RCC 7860 (cell line): ENCODE measurements at regions not wholly inside any gene's neighbourhood (a gene's known extent, or its start where the extent isn't known, plus 50 kb on each side); places are given as distances from the start of the nearest gene placed in this dataset.

Experiments used
- DNase-seq: peaks from one replicate; pipeline ENCODE4 v3.0.0-alpha.2; 2015; ENCODE audit warnings: low spot score
- FAIRE-seq: peaks from 2 replicates; lab custom pipeline; 2012; peaks lifted over from hg19 to GRCh38; lab: Jason Lieb, UNC

DNA sequence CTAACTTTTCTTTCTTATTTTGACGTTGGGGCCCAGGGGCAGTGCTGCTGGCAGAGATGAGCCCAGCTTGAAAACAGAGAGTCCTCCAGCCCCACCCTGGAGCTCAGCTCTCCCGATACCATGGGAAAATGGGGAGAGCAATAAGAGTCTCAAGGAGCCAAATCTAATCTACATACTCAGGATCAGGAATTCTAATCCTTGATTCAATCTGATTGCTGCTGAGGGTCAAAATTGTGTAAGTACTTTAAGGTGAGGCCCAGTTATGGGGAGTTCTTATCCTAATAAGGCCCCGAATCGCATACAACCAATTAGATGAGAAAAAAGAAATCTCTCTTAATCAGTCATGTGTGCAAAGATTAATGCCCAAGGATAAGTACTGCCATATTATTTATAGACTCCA lies 202.9 kb downstream of the FAM76B start:
- DNase-seq (no peak), FAIRE-seq (no peak)

DNA sequence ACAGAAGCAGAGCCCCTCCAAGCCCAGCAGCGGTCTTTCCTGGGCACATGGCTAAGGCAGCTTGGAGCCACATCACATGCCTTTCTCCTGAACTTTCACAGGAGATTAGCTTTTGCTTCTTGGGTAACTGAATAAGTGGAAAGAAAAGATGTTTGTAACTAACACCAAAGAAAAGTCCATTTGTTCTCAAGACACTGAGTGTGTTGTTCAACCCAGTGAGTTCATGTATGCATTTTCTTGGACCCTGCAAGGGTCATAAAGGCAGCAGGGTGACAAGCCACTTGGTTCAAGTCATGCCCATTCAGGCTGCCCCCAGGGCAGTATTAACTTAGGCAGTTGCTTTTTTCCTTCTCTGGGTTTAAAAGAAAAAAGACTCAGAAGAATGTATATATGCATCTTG lies 203.4 kb downstream of the FAM76B start:
- no peak for DNase-seq
- no peak for FAIRE-seq

DNA sequence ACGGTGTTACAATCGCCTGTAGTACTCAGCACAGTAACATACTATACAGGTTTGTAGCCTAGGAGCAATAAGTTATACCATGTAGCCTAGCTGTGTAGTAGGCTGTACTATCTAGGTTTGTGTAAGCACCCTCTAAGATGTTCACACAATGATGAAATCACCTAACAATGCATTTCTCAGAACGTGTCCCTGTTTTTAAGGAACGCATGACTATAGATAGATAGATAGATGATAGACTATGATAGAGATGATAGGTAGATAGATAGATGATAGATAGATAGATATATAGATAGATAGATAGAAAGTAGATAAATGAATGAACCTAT lies 203.9 kb downstream of the FAM76B start:
- no peak for DNase-seq
- no peak for FAIRE-seq

DNA sequence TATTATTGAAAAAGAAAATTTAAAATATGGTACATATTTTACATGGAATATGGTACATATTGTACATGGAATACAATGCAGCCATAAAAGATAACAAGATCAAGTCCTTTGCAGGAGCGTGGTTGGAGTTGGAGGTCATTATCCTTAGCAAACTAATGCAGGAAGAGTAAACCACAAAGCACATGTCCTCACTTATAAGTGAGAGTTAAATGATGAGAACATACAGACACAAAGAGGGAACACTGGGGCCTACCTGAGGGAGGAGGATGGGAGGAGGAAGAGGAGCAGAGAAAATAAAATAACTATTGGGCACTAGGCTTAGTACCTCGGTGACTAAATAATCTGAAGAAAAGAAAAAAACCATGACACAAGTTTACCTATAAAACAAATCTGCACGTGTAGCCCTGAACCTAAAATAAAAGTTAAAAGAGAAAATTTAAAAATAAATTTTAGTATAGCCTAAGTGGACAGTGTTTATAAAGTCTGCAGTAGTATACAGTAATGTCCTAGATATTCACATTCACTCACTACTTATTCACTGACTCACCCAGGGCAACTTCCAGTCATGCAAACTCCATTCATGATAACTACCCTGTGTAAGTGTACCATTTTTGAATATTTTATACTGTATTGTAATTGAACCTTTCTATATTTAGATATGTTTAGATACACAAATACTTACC lies 204.4 kb downstream of the FAM76B start:
- FAIRE-seq (no peak), DNase-seq (no peak)

DNA sequence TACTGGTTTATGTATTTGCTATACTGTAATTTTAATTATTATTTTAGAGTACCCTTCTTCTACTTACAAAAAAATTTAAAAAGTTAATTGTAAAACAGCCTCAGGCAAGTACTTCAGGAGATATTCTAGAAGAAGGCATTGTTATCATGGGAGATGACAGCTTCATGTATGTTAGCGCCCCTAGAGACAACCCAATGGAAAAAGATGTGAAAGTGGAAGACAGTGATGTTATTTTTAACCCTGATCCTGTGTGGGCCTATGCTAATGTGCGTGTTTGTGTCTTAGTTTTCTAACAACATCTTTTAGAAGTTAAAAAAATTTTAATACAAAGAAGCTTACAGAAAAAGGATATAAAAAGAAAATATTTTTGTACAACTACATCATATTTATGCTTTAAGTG lies 205.0 kb downstream of the FAM76B start:
- no peak for DNase-seq
- FAIRE-seq: no peak

DNA sequence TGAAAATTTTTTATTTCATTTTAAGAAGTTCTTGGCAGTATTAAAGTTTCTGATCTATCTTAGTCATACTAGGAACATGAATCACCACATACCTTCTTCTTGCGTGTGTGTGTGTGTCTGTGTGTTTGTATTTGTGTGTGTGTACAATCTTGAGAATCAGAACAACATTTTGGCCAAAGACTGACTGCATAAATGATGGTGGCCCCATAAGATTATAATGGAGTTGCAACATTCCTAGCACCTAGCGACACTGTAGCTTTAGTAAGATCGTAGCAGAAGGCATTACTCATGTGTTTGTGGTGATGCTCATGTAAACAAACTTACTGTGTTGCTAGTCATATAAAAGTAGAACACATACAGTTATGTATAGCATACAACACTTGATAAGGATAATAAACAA lies 205.4 kb downstream of the FAM76B start:
- FAIRE-seq: no peak
- DNase-seq: no peak

DNA sequence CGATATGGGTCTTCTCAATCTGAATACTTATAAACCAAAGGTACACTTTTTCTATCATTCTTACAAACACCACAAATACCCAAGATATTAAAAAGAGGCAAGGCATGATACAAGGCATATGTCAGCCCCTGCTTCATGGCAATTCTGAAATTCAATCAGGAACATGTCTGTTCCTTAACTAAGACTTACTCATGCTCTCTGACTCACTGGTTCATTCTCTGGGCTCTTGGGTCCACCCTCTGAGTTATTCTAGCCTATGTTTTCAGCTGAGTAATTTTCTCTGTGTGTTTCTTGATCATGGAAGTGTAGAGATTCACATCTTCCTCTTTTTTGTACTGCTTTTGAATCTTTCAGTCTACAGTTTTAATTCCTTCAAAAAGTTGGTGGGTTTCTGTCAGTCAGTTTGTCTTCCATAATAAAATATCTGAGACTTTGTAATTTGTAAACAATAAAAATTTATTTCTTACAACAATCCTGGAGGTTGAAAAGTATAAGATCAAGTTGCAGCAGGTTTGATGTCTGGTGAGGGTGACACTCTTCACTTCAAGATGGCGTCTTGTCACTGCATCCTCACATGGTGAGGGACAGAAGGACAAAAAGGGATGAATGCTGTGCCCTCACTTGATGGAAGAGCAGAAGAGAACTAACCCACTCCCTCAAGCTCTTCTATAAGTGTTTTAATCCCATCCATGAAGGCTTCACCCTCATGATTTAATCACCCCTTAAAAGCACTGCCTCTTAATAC lies 211.7 kb downstream of the FAM76B start:
- DNase-seq: no peak
- FAIRE-seq: no peak

DNA sequence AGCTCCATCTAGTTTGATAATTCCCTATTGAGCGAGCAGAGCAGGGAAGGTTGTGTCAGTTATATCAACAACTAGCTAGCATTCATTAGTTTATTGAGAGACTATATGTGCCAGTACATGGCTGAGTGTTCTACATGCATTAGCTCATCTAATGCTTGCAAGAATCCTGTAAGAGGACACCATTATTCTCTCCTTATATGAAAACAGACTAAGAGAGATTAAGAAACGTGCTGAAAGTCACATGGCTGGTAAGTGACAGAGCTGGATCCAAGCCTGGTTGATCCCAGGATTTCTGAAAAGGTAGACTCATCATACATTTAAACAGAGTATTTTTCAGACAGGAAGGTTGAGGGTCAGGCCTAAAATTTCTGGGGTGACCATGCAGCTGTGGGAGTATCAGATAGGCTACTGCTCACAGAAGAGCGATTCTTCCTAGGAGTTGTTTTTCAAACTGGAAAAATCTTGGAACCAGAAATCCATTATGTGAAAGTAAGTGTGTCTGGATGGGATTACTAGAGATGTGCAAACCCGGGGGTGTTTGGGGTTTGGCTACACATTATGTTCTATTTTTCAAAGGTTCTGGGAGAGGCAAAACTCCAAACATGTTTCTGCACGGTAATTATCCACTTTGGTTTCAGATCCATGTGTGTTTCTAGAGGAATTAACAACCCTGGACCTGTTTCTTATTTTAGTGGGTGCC lies 213.3 kb downstream of the FAM76B start:
- DNase-seq (no peak), FAIRE-seq (no peak)

DNA sequence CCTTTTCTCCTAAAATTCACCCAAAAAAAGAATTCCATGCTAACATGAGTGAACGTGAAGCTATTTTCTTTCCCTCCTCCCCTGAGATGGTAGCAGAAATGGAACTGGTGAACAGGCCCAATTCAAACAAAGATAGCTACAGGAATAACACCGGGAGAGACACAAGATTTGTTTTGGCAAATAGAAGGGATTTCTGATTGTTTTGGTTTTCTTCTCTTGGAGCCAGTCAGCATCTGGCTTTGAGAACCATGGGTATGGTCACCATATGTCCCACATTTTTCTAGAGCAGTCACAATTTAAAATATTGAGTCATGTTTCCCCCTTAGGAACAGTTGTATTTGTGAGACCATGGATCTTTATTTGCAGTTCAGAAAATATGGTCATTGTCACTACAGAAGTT lies 214.1 kb downstream of the FAM76B start:
- FAIRE-seq (no peak), DNase-seq (no peak)

DNA sequence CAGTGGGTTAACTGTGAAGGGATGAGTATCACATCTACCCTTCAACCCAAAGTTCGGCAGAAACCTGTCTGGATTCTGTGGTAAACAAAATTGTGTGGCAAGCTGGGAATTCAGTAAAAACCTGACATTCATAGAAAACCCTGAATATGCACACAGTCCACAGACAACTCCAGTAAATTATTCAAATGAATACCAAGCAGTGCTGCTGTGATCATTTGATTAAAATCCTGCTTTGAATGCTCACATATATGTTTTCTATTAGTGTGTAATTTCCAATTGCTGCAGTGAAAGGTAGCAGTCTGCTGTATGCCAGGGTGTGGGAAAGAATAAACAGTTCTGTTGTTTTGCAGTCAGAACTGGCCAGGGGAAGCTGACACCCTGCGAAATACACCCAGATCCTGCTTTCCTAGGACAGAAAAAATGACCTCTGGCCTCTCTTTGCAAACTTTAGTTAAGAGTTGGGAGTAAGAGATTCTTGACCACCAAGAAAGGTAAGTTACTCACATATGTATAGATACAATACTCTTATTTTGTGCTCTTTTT lies 217.8 kb downstream of the FAM76B start:
- no peak for FAIRE-seq
- DNase-seq: no peak

DNA sequence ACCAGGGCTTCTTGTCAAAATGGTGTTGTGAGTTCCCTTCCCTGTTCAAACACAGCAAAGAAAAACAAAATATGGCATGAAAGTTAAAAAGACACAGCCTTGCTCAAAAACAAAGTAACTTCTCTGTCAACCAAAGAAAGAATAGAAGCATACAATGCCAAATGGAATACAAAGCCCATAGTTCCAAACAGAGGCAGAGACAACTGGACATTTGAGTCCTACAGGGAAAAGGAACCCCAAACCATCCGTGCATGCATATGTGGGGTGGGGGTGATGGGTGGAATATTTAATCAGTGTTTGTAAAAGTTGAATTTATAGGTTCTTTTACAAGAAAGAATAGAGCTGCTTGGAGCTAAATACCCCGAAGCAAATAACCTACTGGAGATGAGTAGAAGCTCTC lies 218.7 kb downstream of the FAM76B start:
- no peak for FAIRE-seq

DNA sequence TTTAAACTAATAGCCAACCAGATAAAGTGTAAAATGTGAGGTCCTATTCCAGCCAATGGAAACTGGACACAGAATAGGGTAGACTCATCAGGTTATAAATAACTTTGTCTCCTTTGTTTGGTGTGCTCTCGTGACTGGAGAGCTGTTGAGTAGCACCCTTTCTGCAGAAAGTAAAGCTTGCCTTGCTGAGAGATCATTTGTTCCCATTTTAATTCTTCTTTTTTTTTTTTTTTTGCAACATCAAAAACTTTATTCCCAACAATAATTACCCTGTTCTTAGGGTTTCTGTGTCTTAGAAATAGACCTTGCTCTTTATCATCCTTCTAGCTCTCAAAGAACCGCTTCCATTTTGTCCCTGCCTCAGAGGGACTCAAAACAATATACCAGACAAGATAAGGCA lies 220.4 kb downstream of the FAM76B start:
- DNase-seq (no peak), FAIRE-seq (no peak)

More for the DNA sequence above, 218.7 kb downstream of the FAM76B start:
- DNase-seq: no peak

DNA sequence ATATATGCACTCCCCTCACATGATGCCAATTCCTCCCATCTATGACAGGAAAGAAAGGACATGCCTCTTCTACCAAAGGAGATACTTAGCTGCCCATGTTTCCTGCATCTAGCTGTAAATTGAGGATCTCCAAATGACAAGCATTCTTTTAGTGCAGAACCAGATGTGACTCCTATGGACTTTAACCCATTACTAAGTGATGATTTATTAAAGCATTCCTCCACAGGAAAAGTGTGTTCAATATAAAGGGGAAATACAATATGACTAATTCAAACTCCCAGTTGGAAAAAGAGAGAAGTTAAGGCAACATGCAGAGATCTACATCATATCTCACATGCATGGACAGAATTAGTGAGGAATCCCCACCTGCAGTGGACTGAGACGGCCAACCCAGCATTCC lies 221.3 kb downstream of the FAM76B start:
- no peak for DNase-seq
- no peak for FAIRE-seq

DNA sequence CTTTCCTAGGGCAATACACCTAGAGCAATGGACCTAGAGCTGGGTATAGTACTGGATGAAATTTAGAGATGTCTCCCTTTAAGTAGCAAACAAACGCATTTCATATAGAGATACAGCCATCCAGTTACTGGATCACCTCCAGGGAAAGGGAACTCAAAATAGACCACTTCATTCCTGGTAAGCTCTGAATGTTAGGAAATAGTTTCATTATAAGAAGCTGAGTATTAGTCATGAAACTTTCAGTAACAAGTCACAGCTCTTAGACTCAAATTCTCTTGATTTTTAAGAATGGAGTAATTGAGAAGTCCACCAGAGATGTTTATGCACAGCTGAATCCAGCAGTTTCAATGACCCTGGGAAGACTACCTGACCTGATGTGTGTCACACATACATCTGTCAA lies 221.9 kb downstream of the FAM76B start:
- FAIRE-seq: no peak

DNA sequence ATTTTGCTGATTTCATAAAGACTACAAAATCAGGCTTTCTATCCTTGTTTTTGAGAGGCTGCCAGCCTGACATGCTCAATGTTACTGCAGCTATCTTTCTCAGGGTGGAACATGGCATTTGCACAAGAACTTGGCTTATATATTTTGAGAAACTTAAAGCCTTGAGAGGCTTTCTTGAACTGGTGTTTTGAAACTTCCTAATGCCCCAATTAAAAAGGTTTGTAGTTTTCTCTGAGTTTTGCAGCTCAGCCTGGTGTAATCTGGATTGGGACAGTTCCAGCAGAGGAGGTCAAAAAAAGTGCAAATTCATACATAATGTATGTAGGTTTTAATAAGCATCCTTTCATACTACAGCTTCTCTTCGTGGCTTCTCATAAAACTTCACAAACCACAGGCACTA lies 223.4 kb downstream of the FAM76B start:
- DNase-seq (no peak), FAIRE-seq (no peak)

More for the DNA sequence above, 221.9 kb downstream of the FAM76B start:
- DNase-seq: no peak

DNA sequence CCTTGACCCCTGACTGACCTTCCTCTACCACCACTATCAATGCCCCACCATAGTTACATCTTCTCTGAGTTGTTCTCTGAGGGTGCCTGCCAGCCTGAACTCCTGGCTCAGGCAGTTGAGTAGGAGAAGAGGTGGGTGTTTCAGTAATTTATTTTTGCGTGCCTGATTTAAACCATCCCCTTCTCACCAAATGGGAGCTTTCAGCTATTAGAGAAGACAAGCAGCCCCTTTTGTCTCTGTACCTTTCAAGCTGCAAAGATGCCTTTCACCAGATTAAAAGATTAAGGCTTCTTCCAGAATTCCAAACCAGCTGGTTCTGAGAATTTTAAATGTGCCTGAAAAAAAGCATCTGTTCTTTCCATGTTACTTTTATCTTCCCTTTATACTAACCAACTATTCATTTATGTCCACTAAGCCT lies 223.8 kb downstream of the FAM76B start:
- no peak for FAIRE-seq
- DNase-seq: no peak

DNA sequence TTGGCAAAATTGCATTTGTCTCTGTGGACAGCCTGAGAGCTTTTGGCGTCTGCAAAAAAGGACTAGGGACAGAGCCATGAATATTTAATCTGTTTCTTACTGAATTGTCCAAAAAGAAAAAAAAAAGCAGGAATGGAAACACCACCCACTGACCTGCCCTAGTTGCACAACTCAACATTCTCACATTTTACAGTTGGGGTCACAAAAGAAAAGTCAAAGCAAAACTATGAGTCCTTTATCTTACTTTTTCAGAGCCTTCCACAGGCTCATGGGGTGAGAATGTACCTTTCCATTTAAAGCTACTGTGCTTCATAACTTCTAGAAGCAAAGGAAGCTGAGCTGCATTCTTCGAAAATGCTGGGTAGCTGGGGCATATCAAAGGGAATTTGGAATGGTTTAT lies 225.7 kb downstream of the FAM76B start:
- FAIRE-seq (no peak), DNase-seq (no peak)

DNA sequence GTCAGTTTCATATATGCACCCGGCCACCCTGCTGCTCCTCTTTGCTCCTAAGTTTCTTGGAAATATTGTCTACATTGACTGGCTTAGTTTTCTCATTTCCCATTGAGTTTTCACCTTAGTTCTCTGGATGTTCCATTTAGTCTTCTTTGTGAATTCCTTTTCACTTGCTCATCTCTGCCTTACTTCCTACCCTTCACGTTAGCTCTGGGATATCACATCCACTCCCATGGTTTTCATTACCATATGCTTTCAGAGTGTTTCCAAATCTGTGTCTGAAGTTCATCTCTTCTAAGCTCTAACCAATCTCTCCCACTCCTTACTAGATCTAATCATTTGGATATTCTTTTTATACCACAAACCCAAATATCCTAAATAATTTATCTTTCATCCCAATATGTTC lies 226.4 kb downstream of the FAM76B start:
- DNase-seq: no peak
- no peak for FAIRE-seq

DNA sequence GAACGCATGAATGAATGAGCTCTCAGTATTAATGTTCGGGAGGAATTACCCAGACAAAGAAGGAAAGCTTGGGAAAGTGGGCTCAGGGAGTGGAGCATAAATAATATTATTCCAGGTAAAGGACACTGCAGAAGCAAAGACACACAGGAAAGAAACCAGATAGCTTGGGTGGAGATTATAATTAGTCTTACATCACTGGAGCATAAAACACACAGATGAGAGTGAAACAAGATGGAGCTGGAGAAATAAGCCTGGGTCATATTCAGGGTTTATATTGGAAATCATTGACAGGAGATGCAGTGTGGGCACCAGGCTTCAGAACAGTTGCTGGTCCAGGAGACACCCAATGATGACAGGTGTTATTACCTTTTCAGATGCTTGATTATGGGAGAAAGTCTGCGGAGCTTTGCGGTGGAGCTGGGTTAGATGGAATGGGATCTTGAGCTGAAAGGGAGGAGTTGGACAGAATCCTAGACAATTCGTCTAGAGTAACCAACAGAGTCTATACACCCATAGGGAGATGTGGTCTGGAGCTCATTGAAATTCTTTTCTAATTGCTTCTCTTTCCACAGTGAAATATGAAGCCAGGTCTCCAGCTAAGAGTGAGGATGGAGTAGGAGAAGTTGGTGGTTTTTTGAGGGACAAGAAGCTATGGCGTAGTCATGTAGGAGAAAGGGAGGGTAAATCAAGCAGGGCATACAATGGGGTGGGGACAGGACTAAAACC lies 227.2 kb downstream of the FAM76B start:
- DNase-seq: no peak

DNA sequence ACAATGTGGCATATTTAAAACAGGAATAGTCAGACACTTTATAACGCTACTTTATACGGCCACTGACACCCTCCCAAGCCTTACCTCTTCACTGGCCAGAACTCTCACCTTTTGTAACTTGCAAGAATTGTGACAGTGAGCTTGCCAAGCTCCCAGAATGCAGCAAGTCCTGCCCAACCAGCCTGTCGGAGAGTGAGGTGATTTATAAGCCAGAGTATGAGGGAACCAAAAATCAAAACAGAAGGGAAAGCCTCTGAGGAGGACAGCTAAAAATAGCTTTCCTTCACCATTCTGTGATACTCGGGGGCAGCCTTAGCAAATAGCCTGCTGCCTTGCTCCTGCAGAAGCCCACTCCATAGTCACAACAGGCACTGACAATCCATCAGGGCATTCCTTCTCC lies 229.7 kb downstream of the FAM76B start:
- no peak for DNase-seq
- no peak for FAIRE-seq

More for the DNA sequence above, 227.2 kb downstream of the FAM76B start:
- FAIRE-seq: no peak

DNA sequence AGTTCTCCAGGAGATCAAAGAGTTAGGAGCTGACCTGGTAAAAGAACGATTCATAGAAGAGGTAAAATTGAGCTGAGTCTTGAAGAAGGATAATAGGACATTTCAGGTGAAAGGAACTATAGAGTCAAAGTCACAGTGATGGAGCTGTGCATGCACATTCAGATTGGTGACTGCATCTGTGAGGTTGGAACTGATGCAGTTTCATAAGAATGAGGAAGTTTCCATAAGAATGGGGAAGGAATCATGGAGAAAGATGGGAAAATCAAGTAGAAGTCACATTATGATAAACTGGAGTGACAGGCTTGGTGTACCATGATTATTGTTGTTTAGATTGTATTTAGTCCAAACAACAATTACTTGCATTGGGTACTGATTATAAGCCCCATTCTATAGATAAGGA lies 232.2 kb downstream of the FAM76B start:
- DNase-seq (no peak), FAIRE-seq (no peak)
